ENCODE measurements at regions not wholly inside any gene's neighbourhood (a gene's known extent, or its start where the extent isn't known, plus 50 kb on each side); places are given as distances from the start of the nearest gene placed in this dataset.

- H3K4me3 Mint-ChIP-seq, result no peak overlapping the region
- H3K4me1 Mint-ChIP-seq, result no peaks in the 10 kb centered on the region
- ATAC-seq (ENCODE audit: low read depth) (no peak), DNase-seq (ENCODE audit: low spot score in 2 of 2) (no peak)
- H3K9me3 Mint-ChIP-seq, result peaks cover 12% of the 10 kb centered on the region
- H3K27ac Mint-ChIP-seq, result no peak overlapping the region
- no peaks in the 10 kb centered on the region for H3K36me3 Mint-ChIP-seq
- H3K27me3 Mint-ChIP-seq, result no peaks in the 10 kb centered on the region
Measured at GRCh38 chr13:58119351-58119750, 487.8 kb downstream of the PCDH17 start.

GRCh38 chr13:58119804-58120203 lies 488.3 kb downstream of the PCDH17 start:
- no peak for ATAC-seq (ENCODE audit: low read depth)
- peaks cover 10% of the 10 kb centered on the region for H3K9me3 Mint-ChIP-seq
- no peaks in the 10 kb centered on the region for H3K36me3 Mint-ChIP-seq
- no peaks in the 10 kb centered on the region for H3K27me3 Mint-ChIP-seq
- H3K4me1 Mint-ChIP-seq, result no peaks in the 10 kb centered on the region
- no peak for DNase-seq (ENCODE audit: low spot score in 2 of 2)
- no peak overlapping the region for H3K27ac Mint-ChIP-seq
- no peak overlapping the region for H3K4me3 Mint-ChIP-seq

GRCh38 chr13:58126496-58126895 lies 495.0 kb downstream of the PCDH17 start:
- H3K9me3 Mint-ChIP-seq, result peaks cover 21% of the 10 kb centered on the region
- no peaks in the 10 kb centered on the region for H3K36me3 Mint-ChIP-seq
- DNase-seq (ENCODE audit: low spot score in 2 of 2), result no peak
- H3K27me3 Mint-ChIP-seq, result no peaks in the 10 kb centered on the region
- no peaks in the 10 kb centered on the region for H3K4me1 Mint-ChIP-seq
- ATAC-seq (ENCODE audit: low read depth), result no peak
- H3K27ac Mint-ChIP-seq, result no peak overlapping the region
- H3K4me3 Mint-ChIP-seq, result no peak overlapping the region

- Mint-ChIP-seq H3K9me3 (peaks cover 21% of the 10 kb centered on the region), H3K4me1 (no peaks in the 10 kb centered on the region), H3K27me3 (no peaks in the 10 kb centered on the region), H3K27ac (no peak overlapping the region), H3K36me3 (no peaks in the 10 kb centered on the region), H3K4me3 (no peak overlapping the region)
- ATAC-seq (ENCODE audit: low read depth) (no peak), DNase-seq (ENCODE audit: low spot score in 2 of 2) (no peak)
Measured at GRCh38 chr13:58134012-58134411, 502.5 kb downstream of the PCDH17 start.

- H3K4me3 Mint-ChIP-seq, result no peak overlapping the region
- no peaks in the 10 kb centered on the region for H3K4me1 Mint-ChIP-seq
- ATAC-seq (ENCODE audit: low read depth) (no peak), DNase-seq (ENCODE audit: low spot score in 2 of 2) (no peak)
- no peaks in the 10 kb centered on the region for H3K36me3 Mint-ChIP-seq
- H3K9me3 Mint-ChIP-seq, result peaks cover 17% of the 10 kb centered on the region
- no peaks in the 10 kb centered on the region for H3K27me3 Mint-ChIP-seq
- no peak overlapping the region for H3K27ac Mint-ChIP-seq
Measured at GRCh38 chr13:58134525-58134924, 503.0 kb downstream of the PCDH17 start.

GRCh38 chr13:58142952-58143351 lies 511.4 kb downstream of the PCDH17 start:
- Mint-ChIP-seq H3K4me3 (no peak overlapping the region), H3K9me3 (peaks cover 7% of the 10 kb centered on the region), H3K4me1 (no peaks in the 10 kb centered on the region), H3K27ac (no peak overlapping the region), H3K36me3 (no peaks in the 10 kb centered on the region), H3K27me3 (no peaks in the 10 kb centered on the region)
- DNase-seq (ENCODE audit: low spot score in 2 of 2) (no peak), ATAC-seq (ENCODE audit: low read depth) (no peak)

- Mint-ChIP-seq H3K9me3 (peaks cover 7% of the 10 kb centered on the region), H3K27ac (no peak overlapping the region), H3K36me3 (no peaks in the 10 kb centered on the region), H3K27me3 (no peaks in the 10 kb centered on the region), H3K4me3 (no peak overlapping the region), H3K4me1 (no peaks in the 10 kb centered on the region)
- DNase-seq (ENCODE audit: low spot score in 2 of 2) (no peak), ATAC-seq (ENCODE audit: low read depth) (no peak)
Measured at GRCh38 chr13:58144616-58145015, 513.1 kb downstream of the PCDH17 start.

GRCh38 chr13:58151452-58151851 lies 519.9 kb downstream of the PCDH17 start:
- no peak overlapping the region for H3K4me3 Mint-ChIP-seq
- H3K9me3 Mint-ChIP-seq, result peaks cover 4% of the 10 kb centered on the region
- no peaks in the 10 kb centered on the region for H3K27me3 Mint-ChIP-seq
- ATAC-seq (ENCODE audit: low read depth), result no peak
- no peaks in the 10 kb centered on the region for H3K4me1 Mint-ChIP-seq
- no peak for DNase-seq (ENCODE audit: low spot score in 2 of 2)
- H3K36me3 Mint-ChIP-seq, result no peaks in the 10 kb centered on the region
- no peak overlapping the region for H3K27ac Mint-ChIP-seq

GRCh38 chr13:58160980-58161379 lies 529.4 kb downstream of the PCDH17 start:
- ATAC-seq (ENCODE audit: low read depth), result no peak
- Mint-ChIP-seq H3K9me3 (peaks cover 6% of the 10 kb centered on the region), H3K27me3 (no peaks in the 10 kb centered on the region)

GRCh38 chr13:58165617-58166016 lies 534.1 kb downstream of the PCDH17 start:
- no peak overlapping the region for H3K4me3 Mint-ChIP-seq
- DNase-seq (ENCODE audit: low spot score in 2 of 2) (no peak), ATAC-seq (ENCODE audit: low read depth) (no peak)
- no peaks in the 10 kb centered on the region for H3K36me3 Mint-ChIP-seq
- no peak overlapping the region for H3K27ac Mint-ChIP-seq
- H3K4me1 Mint-ChIP-seq, result no peaks in the 10 kb centered on the region
- no peaks in the 10 kb centered on the region for H3K27me3 Mint-ChIP-seq
- H3K9me3 Mint-ChIP-seq, result peaks cover 5% of the 10 kb centered on the region

More at GRCh38 chr13:58160980-58161379, 529.4 kb downstream of the PCDH17 start:
- Mint-ChIP-seq H3K27ac (no peak overlapping the region), H3K4me3 (no peak overlapping the region), H3K4me1 (no peaks in the 10 kb centered on the region), H3K36me3 (no peaks in the 10 kb centered on the region)
- no peak for DNase-seq (ENCODE audit: low spot score in 2 of 2)

- Mint-ChIP-seq H3K27ac (no peak overlapping the region), H3K4me3 (no peak overlapping the region), H3K36me3 (no peaks in the 10 kb centered on the region), H3K9me3 (peaks cover 13% of the 10 kb centered on the region), H3K4me1 (no peaks in the 10 kb centered on the region), H3K27me3 (no peaks in the 10 kb centered on the region)
- ATAC-seq (ENCODE audit: low read depth) (no peak), DNase-seq (ENCODE audit: low spot score in 2 of 2) (no peak)
Measured at GRCh38 chr13:58181111-58181510, 549.6 kb downstream of the PCDH17 start.

GRCh38 chr13:58187881-58188280 lies 556.3 kb downstream of the PCDH17 start:
- no peak overlapping the region for H3K27ac Mint-ChIP-seq
- H3K9me3 Mint-ChIP-seq, result peaks cover 5% of the 10 kb centered on the region
- no peaks in the 10 kb centered on the region for H3K36me3 Mint-ChIP-seq

GRCh38 chr13:58190577-58190976 lies 559.0 kb downstream of the PCDH17 start:
- Mint-ChIP-seq H3K36me3 (no peaks in the 10 kb centered on the region), H3K27ac (no peak overlapping the region), H3K27me3 (no peaks in the 10 kb centered on the region), H3K9me3 (peaks cover 5% of the 10 kb centered on the region), H3K4me1 (no peaks in the 10 kb centered on the region), H3K4me3 (no peak overlapping the region)
- no peak for ATAC-seq (ENCODE audit: low read depth)
- DNase-seq (ENCODE audit: low spot score in 2 of 2), result no peak

More at GRCh38 chr13:58187881-58188280, 556.3 kb downstream of the PCDH17 start:
- DNase-seq (ENCODE audit: low spot score in 2 of 2), result no peak
- H3K4me1 Mint-ChIP-seq, result no peaks in the 10 kb centered on the region
- no peak overlapping the region for H3K4me3 Mint-ChIP-seq
- no peaks in the 10 kb centered on the region for H3K27me3 Mint-ChIP-seq
- no peak for ATAC-seq (ENCODE audit: low read depth)

GRCh38 chr13:58191754-58192153 lies 560.2 kb downstream of the PCDH17 start:
- Mint-ChIP-seq H3K4me3 (no peak overlapping the region), H3K27ac (no peak overlapping the region), H3K36me3 (no peaks in the 10 kb centered on the region), H3K9me3 (peaks cover 3% of the 10 kb centered on the region), H3K27me3 (no peaks in the 10 kb centered on the region), H3K4me1 (no peaks in the 10 kb centered on the region)
- no peak for ATAC-seq (ENCODE audit: low read depth)
- no peak for DNase-seq (ENCODE audit: low spot score in 2 of 2)

- Mint-ChIP-seq H3K27ac (no peak overlapping the region), H3K4me3 (no peak overlapping the region), H3K27me3 (no peaks in the 10 kb centered on the region), H3K4me1 (no peaks in the 10 kb centered on the region), H3K36me3 (no peaks in the 10 kb centered on the region), H3K9me3 (peaks cover 6% of the 10 kb centered on the region)
- no peak for ATAC-seq (ENCODE audit: low read depth)
- DNase-seq (ENCODE audit: low spot score in 2 of 2), result no peak
Measured at GRCh38 chr13:58202099-58202498, 570.6 kb downstream of the PCDH17 start.

Data from memory B cell (primary cell).